Liver (tissue), 8 donors: ENCODE measurements at regions not wholly inside any gene's neighbourhood (a gene's known extent, or its start where the extent isn't known, plus 50 kb on each side); places are given as distances from the start of the nearest gene placed in this dataset.

Experiments
- DNase-seq: peaks from one replicate; pipeline ENCODE4 v3.0.0-alpha.2; 2017; ENCODE audit warnings: low spot score
- H3K27ac ChIP-seq, 2 donors: one replicate each; pipeline ENCODE4 v1.7.0; 2013; ENCODE audit warnings: inconsistent platforms in 2 of 2, low read length in 2 of 2, control low read depth in 1 of 2, low read depth in 1 of 2, mild to moderate bottlenecking in 1 of 2
- H3K27me3 ChIP-seq, 4 donors: one replicate each; pipeline versions ENCODE4 v1.6.1 to v1.7.0; 2013; ENCODE audit warnings: low read length in 3 of 4, inconsistent platforms in 1 of 4, mild to moderate bottlenecking in 1 of 4, moderate library complexity in 1 of 4; ENCODE audit not compliant: control insufficient read depth in 4 of 4, insufficient read depth in 4 of 4
- H3K36me3 ChIP-seq, 4 donors: one replicate each; pipeline versions ENCODE4 v1.6.1 to v1.7.0; 2013; ENCODE audit warnings: low read length in 3 of 4, mild to moderate bottlenecking in 3 of 4, low read depth in 1 of 4, moderate library complexity in 1 of 4; ENCODE audit not compliant: control insufficient read depth in 4 of 4, insufficient read depth in 3 of 4
- H3K4me1 ChIP-seq, 4 donors: one replicate each; pipeline versions ENCODE4 v1.6.1 to v1.7.0; 2013; ENCODE audit warnings: low read length in 3 of 4, mild to moderate bottlenecking in 3 of 4, moderate library complexity in 1 of 4; ENCODE audit not compliant: control insufficient read depth in 4 of 4, insufficient read depth in 4 of 4
- H3K4me3 ChIP-seq, 3 donors: one replicate each; pipeline versions ENCODE4 v1.6.1 to v1.7.0; 2013; ENCODE audit warnings: low read length in 3 of 3, control low read depth in 1 of 3, low read depth in 1 of 3, mild to moderate bottlenecking in 1 of 3
- H3K9ac ChIP-seq, 2 donors: one replicate each; pipeline ENCODE4 v1.7.0; 2013; ENCODE audit warnings: low read length in 2 of 2, mild to moderate bottlenecking in 2 of 2, moderate library complexity in 2 of 2, control low read depth in 1 of 2, low read depth in 1 of 2
- H3K9me3 ChIP-seq, 4 donors: one replicate each; pipeline versions ENCODE4 v1.6.1 to v1.7.0; 2013; ENCODE audit warnings: low read length in 3 of 4; ENCODE audit not compliant: control insufficient read depth in 4 of 4
- ATF3 ChIP-seq: IDR thresholded peaks from 2 replicates; pipeline ENCODE4 v1.6.1; 2016; ENCODE audit warnings: antibody characterized with exemption
- EGR1 ChIP-seq, 2 donors: IDR thresholded peaks; 2 replicates each; pipeline ENCODE4 v1.6.1; 2016 to 2018; ENCODE audit warnings: antibody characterized with exemption in 2 of 2, low read depth in 2 of 2
- FOXA2 ChIP-seq: IDR thresholded peaks from 2 replicates; pipeline ENCODE4 v1.6.1; 2016; ENCODE audit warnings: antibody characterized with exemption
- GABPA ChIP-seq, 2 donors: IDR thresholded peaks in 1 of 2; conservative IDR thresholded peaks in 1 of 2; 2 replicates each; pipeline ENCODE4 v1.6.1; 2016; ENCODE audit warnings: antibody characterized with exemption in 2 of 2, mild to moderate bottlenecking in 1 of 2, moderate library complexity in 1 of 2
- HNF4G ChIP-seq: IDR thresholded peaks from 2 replicates; pipeline ENCODE4 v1.6.1; 2016; ENCODE audit warnings: antibody characterized with exemption
- JUND ChIP-seq, 2 donors: IDR thresholded peaks; 2 replicates each; pipeline ENCODE4 v1.6.1; 2016; ENCODE audit warnings: antibody characterized with exemption in 2 of 2
- MAX ChIP-seq: IDR thresholded peaks from 2 replicates; pipeline ENCODE4 v1.6.1; 2016; ENCODE audit warnings: antibody characterized with exemption
- NR2F2 ChIP-seq: IDR thresholded peaks from 2 replicates; pipeline ENCODE4 v1.6.1; 2016; ENCODE audit warnings: antibody characterized with exemption
- RAD21 ChIP-seq, 2 donors: IDR thresholded peaks; 2 replicates each; pipeline ENCODE4 v1.6.1; 2016; ENCODE audit warnings: antibody characterized with exemption in 2 of 2, mild to moderate bottlenecking in 2 of 2
- RXRA ChIP-seq, 2 donors: IDR thresholded peaks; 2 replicates each; pipeline ENCODE4 v1.6.1; 2017 to 2018; ENCODE audit warnings: antibody characterized with exemption in 2 of 2, mild to moderate bottlenecking in 1 of 2
- SP1 ChIP-seq: IDR thresholded peaks from 2 replicates; pipeline ENCODE4 v1.6.1; 2018; ENCODE audit warnings: antibody characterized with exemption, mild to moderate bottlenecking
- TAF1 ChIP-seq: conservative IDR thresholded peaks from 2 replicates; pipeline ENCODE4 v1.6.1; 2016; ENCODE audit warnings: antibody characterized with exemption, mild to moderate bottlenecking
- YY1 ChIP-seq: IDR thresholded peaks from 2 replicates; pipeline ENCODE4 v1.6.1; 2016; ENCODE audit warnings: antibody characterized with exemption, mild to moderate bottlenecking
- ZBTB33 ChIP-seq: IDR thresholded peaks from 2 replicates; pipeline ENCODE4 v1.6.1; 2016; ENCODE audit warnings: antibody characterized with exemption
- WGBS: extraction: QIAGEN DNeasy Blood & Tissue Kit; methylation state at CpG from one replicate; pipeline ENCODE4 v1.1.7; 2013; 5-methylcytosine and 5-hydroxymethylcytosine counted together
- TF ChIP-seq, protein P1 (sequence below): fragments of 150-350 bp; IDR thresholded peaks from 2 replicates; pipeline ENCODE4 v1.5.1; 2017; ENCODE audit warnings: improper control_type of control experiment, low read depth, low read length; ENCODE audit not compliant: missing input control
- donor health status: healthy.
- donor health status: healthy.
- donor health status: healthy.
- donor health status: healthy.
- donor health status: healthy.

DNA sequence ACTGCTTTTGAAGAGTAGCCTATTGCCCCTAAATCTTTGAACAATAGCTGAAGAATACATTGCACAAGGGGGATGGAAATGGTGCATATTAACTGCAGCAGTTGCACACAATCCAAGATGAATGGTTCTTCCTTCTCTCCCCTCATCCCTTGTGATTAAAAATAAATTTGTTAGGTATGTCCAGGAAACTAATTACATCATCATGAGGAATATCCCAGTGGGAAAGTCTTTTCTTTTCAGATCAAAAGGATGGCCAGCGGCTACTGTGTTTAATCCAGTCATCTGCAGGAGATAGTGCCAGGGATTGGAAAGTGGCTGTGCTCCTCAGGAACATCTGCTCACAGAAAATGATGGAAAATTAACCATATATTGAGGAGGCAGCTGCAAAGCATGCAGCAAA lies 508.4 kb upstream of the SEMA6A start:
- no peak overlapping the region for H3K27ac ChIP-seq
- H3K4me3 ChIP-seq: no peak overlapping the region
- TF ChIP-seq, protein P1, sequence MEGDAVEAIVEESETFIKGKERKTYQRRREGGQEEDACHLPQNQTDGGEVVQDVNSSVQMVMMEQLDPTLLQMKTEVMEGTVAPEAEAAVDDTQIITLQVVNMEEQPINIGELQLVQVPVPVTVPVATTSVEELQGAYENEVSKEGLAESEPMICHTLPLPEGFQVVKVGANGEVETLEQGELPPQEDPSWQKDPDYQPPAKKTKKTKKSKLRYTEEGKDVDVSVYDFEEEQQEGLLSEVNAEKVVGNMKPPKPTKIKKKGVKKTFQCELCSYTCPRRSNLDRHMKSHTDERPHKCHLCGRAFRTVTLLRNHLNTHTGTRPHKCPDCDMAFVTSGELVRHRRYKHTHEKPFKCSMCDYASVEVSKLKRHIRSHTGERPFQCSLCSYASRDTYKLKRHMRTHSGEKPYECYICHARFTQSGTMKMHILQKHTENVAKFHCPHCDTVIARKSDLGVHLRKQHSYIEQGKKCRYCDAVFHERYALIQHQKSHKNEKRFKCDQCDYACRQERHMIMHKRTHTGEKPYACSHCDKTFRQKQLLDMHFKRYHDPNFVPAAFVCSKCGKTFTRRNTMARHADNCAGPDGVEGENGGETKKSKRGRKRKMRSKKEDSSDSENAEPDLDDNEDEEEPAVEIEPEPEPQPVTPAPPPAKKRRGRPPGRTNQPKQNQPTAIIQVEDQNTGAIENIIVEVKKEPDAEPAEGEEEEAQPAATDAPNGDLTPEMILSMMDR: no peak

GRCh38 chr5:117077142-117077541 lies 502.5 kb upstream of the SEMA6A start:
- WGBS: 74% methylated on average over 2 of the region's 2 CpGs
- Histone ChIP-seq H3K9me3 (peaks cover 0 to 4% (median 1%) of the 10 kb centered on the region in 4 donors), H3K4me1 (no peaks in the 10 kb centered on the region), H3K36me3 (no peaks in the 10 kb centered on the region), H3K9ac (no peak overlapping the region), H3K4me3 (no peak overlapping the region), H3K27me3 (no peaks in the 10 kb centered on the region), H3K27ac (no peak overlapping the region)
- no peak for DNase-seq
- no peak for TF ChIP-seq EGR1 (IDR thresholded peaks at IDR 0.05; ENCODE audit: low read depth in 2 of 2)

More for the DNA sequence above, 508.4 kb upstream of the SEMA6A start:
- no peak for DNase-seq
- 82% methylated on average over 1 of the region's 1 CpG for WGBS
- Histone ChIP-seq H3K4me1 (no peaks in the 10 kb centered on the region), H3K36me3 (no peaks in the 10 kb centered on the region), H3K9ac (no peak overlapping the region), H3K9me3 (no peaks in the 10 kb centered on the region), H3K27me3 (no peaks in the 10 kb centered on the region)

DNA sequence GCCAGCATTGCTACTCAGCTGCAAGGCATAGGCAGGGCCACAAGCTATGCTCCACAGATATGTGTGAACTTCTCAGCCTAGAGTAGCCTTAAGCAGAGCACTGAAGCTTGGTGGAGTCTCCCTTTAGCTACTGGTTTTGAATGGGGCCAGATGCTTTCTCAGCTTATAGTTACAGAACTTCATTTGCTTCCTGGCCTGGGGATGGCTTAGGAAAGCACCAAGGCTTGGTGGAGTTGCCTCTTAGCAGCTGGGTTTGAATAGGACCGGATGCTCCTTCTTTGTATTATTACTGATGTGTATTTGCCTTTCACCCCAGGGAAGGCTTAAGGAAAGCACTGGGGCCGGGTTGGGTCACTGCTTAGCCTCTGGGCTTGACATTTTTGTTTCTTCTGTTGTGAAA lies 497.8 kb upstream of the SEMA6A start:
- TF ChIP-seq NR2F2: no peak
- TF ChIP-seq JUND (IDR thresholded peaks at IDR 0.05): no peak
- no peak for TF ChIP-seq YY1
- TF ChIP-seq GABPA (IDR thresholded peaks at IDR 0.05 in 1 of 2, conservative IDR thresholded peaks at IDR 0.05 in 1 of 2): no peak
- TF ChIP-seq HNF4G: no peak
- TF ChIP-seq RXRA (IDR thresholded peaks at IDR 0.05): no peak
- no peak for TF ChIP-seq RAD21 (IDR thresholded peaks at IDR 0.05)
- no peak for TF ChIP-seq EGR1 (IDR thresholded peaks at IDR 0.05; ENCODE audit: low read depth in 2 of 2)
- no peak for TF ChIP-seq TAF1
- no peak for TF ChIP-seq SP1
- Histone ChIP-seq H3K4me3 (no peak overlapping the region), H3K36me3 (no peaks in the 10 kb centered on the region), H3K9ac (no peak overlapping the region), H3K9me3 (peaks cover 0 to 4% (median 2%) of the 10 kb centered on the region in 4 donors), H3K27ac (no peak overlapping the region), H3K27me3 (no peaks in the 10 kb centered on the region), H3K4me1 (no peaks in the 10 kb centered on the region)
- no peak for DNase-seq
- WGBS: 56% methylated on average over 2 of the region's 2 CpGs

GRCh38 chr5:117065800-117066199 lies 491.2 kb upstream of the SEMA6A start:
- Histone ChIP-seq H3K36me3 (no peaks in the 10 kb centered on the region), H3K4me1 (no peaks in the 10 kb centered on the region), H3K9me3 (no peaks in the 10 kb centered on the region), H3K9ac (no peak overlapping the region), H3K4me3 (no peak overlapping the region), H3K27ac (no peak overlapping the region), H3K27me3 (no peaks in the 10 kb centered on the region)
- no peak for DNase-seq
- WGBS: 54% methylated on average over 1 of the region's 1 CpG
- TF ChIP-seq HNF4G: no peak
- no peak for TF ChIP-seq ZBTB33
- no peak for TF ChIP-seq RAD21 (IDR thresholded peaks at IDR 0.05)
- TF ChIP-seq TAF1: no peak
- no peak for TF ChIP-seq FOXA2
- TF ChIP-seq, protein P1: no peak
- TF ChIP-seq GABPA (IDR thresholded peaks at IDR 0.05 in 1 of 2, conservative IDR thresholded peaks at IDR 0.05 in 1 of 2): no peak
- TF ChIP-seq RXRA (IDR thresholded peaks at IDR 0.05): no peak
- no peak for TF ChIP-seq MAX
- no peak for TF ChIP-seq ATF3
- TF ChIP-seq JUND (IDR thresholded peaks at IDR 0.05): no peak
- TF ChIP-seq EGR1 (IDR thresholded peaks at IDR 0.05; ENCODE audit: low read depth in 2 of 2): no peak
